GM19467 (cell line): ENCODE measurements at regions not wholly inside any gene's neighbourhood (a gene's known extent, or its start where the extent isn't known, plus 50 kb on each side); places are given as distances from the start of the nearest gene placed in this dataset.
"Not testable (repeated sequence)": the region's sequence is repeated elsewhere in the genome, so short reads cannot be mapped to it uniquely, and the experiment has no call there.

Experiments used
- ATAC-seq: cut with Tn5 transposase; IDR thresholded peaks from one replicate; pipeline ENCODE4 v1.9.1; 2021; ENCODE audit warnings: mild to moderate bottlenecking, moderate library complexity; ENCODE audit not compliant: unreplicated experiment

GRCh38 chr12:82300611-82301010, 57.6 kb downstream of the CCDC59 start:
- no peak for ATAC-seq

- ATAC-seq, result no peak
Observed at GRCh38 chr12:82299319-82300025, 58.7 kb downstream of the CCDC59 start.

DNA sequence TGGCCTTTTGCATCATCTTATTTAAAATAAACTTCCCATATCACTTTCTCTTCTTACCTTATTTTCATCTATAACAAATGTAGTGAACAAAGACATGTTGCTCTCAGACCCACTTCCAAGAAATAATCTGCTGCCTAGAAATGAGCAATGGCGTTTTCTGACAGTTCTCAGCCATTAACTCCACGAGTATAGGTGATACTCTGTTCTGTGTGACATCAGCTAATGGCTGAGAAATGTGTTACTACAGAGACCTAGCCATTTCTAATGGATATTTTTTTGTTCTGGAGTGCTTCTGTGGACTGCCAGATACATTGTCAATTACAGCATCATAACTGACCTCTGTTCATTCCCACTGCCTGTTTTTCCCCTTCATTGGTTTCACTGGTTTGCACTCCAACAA, 67.8 kb downstream of the CCDC59 start:
- no peak for ATAC-seq

DNA sequence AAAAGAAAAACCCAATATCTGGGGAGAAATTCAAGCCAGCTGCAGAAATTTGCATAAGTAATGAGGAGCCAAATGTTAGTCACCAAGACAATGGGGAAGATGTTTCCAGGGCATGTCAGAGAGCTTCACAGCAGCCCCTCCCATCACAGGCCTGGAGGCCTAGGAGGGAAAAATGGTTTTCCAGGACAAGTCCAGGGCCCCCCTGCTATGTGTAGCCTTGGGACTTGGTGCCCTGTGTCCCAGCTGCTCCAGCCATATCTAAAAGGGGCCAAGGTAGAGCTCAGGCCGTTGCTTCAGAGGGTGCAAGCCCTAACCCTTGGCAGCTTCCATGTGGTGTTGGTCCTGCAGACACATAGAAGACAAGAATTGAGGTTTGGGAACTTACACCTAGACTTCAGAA, 76.9 kb downstream of the CCDC59 start:
- ATAC-seq, result not testable (repeated sequence)

DNA sequence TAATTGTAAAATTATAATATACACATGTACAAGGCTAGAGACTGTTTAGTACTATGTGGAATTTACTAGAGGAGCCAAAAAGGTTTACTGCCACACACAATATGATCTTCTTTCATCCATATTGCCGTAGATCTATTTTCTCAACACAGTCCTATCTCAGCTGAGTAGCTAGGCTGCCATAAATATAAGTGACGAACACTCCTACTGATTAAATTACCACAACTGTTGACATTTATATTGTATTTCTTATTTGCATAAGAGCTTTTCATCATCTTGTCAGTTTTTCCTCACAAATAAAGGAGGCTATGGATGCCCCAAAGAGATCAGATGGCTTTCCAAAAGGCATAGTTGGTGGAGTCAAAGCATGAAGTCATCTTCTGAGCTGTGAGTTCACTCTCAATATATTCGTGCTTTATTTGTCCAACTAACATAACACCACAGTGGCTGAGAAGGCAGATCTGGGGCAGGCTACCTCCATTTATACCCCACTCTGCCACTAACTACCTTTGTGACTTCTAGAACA, 78.6 kb downstream of the CCDC59 start:
- ATAC-seq, result no peak

- ATAC-seq, result no peak
Observed at GRCh38 chr12:82277582-82277981, 80.6 kb downstream of the CCDC59 start.

DNA sequence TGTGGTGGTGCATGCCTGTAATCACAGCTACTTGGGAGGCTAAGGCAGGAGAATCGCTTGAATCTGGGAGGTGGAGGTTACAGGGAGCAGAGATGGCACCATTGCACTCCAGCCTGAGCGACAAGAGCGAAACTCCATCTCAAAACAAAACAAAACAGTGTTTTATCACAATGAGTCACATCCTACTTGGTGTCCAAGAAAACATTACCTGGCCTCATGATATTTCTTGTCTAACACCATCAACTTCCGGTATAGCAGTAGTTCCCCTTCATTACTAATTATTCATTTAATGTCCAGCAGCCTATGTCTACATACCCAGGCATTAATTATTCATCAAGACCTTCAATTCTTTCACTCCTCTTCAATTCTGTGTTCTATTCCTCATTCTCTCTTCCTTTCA, 115.5 kb downstream of the CCDC59 start:
- no peak for ATAC-seq

- no peak for ATAC-seq
Observed at GRCh38 chr12:82225871-82226270, 132.3 kb downstream of the CCDC59 start.

DNA sequence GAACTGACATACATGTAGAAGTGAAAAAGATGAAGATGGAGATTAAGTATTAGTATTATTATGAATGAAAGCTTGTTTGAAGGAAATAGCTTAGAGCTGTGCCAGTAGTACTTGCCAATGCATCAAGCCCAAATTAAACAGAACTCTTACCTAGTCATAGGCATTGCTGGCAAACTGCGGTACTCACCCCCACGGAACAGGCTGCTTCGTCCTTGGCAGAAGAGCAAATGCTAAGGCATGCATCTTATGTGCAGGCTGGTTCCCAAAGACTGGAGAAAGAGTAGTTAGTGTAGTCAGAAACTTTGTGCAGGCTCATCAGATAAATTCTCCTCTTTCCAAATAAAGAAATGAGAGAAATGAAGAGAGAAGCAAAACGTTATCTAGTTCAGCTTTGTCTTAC, 134.8 kb downstream of the CCDC59 start:
- ATAC-seq, result no peak

GRCh38 chr12:82216475-82216874, 141.7 kb downstream of the CCDC59 start:
- ATAC-seq, result no peak

- no peak for ATAC-seq
Observed at GRCh38 chr12:82213761-82214160, 144.4 kb downstream of the CCDC59 start.

DNA sequence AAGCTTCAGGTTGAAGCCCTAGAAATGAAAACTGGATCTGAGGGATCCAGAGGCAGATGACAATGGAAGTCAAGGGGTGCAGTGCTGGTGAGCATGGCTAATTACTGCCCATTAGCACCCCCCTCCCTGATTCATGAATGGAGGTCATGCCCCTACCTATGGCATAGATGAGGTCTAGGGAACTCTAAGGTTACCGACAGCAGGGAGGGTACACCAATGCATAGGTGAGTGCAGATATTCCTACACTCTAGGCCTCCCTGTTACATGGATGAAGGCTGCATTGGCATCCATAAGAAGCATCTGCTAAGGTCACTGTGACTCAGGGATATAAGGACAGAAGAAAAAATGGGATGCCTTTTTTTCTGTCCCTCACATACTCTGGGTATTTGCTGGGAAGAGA, 147.3 kb downstream of the CCDC59 start:
- ATAC-seq, result no peak

- no peak for ATAC-seq
Observed at GRCh38 chr12:82209533-82209932, 148.7 kb downstream of the CCDC59 start.

DNA sequence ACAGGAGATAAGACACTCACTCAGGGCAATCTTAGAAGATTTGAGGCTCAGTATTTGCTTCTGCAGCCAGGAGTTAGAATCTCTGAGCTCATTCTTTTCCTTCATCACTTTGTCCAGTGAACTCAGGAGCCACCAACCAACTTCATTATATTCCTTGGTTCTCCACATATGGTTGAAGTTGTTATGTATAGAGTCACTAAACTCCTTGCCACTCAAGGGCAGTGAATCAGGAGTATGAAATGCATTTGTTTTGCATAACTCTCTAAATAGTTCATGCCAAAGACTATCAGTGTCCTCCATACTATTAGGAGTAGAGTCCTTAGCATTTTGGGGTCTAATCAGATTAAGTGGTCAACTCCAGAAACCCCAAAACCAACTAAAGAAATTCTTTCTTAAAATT, 150.6 kb downstream of the CCDC59 start:
- no peak for ATAC-seq

DNA sequence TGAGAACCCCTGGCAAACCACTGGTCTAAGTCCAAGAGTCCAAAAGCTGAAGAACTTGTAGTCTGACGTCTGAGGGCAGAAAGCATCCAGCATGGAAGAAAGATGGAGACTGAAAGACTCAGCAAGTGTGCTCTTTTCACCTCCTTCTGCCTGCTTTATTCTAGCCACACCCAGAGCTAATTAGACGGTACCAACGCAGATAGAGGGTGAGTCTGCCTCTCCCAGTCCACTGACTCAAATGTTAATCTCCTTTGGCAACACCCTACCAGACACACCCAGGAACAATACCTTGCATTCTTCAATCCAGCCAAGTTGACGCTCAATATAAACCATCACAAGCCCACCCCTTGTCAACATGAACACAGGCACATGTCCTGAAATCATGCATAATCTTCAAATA, 155.1 kb downstream of the CCDC59 start:
- no peak for ATAC-seq

GRCh38 chr12:82187595-82187994, 170.6 kb downstream of the CCDC59 start:
- ATAC-seq, result no peak

DNA sequence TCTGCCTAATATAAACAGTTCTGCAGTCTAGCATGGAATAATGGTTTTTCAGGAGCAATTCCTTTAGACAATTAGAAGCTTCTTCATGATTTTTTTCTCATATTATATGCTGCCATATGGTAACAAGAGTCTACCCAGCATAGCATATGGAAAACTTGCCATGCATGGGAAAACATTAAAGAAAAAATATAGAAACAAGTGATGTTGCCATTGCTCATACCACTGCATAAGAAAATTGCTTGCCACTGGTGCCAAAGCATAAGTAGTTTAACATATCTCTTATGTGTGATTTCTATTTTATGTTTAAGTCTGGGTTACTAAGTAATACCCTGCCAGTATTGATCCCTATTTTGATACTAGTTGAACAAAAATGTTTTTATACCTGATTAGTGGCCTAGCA, 171.2 kb downstream of the CCDC59 start:
- ATAC-seq, result no peak

DNA sequence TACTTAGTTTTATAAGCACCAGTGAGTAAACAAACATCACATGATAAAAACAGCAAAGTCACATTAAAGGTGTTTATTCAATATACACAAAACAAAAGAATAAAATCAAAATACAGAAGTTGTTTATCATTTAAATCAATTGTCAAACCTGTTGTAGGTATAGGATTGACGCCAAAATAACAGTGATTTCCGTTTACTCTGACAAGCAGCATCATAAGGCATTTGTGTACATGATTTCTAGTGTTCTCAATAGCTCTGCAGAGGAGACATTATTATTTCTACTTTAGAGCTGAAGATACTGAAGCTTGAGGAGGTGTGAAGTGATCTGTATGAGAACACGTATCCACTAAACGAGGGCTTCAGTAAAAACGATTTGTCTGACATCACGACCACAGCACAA, 171.9 kb downstream of the CCDC59 start:
- ATAC-seq, result no peak

DNA sequence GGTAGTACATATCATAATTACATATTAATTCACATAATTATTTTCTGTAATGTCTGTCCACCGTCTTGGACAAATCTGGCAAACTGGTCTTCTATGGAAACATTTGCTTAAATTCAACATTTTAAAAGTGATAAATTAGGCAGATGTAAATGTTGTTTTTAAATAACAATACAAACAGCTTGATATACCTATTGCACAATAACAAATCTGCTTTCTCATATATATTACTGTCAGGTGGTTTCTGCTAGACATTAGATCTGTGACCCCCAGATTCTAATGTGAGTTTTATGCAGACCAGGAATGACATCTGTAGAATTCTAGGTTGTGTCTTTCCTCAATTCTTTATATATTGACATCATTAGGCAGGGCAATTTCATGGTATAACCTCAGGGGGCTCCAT, 173.3 kb downstream of the CCDC59 start:
- no peak for ATAC-seq

DNA sequence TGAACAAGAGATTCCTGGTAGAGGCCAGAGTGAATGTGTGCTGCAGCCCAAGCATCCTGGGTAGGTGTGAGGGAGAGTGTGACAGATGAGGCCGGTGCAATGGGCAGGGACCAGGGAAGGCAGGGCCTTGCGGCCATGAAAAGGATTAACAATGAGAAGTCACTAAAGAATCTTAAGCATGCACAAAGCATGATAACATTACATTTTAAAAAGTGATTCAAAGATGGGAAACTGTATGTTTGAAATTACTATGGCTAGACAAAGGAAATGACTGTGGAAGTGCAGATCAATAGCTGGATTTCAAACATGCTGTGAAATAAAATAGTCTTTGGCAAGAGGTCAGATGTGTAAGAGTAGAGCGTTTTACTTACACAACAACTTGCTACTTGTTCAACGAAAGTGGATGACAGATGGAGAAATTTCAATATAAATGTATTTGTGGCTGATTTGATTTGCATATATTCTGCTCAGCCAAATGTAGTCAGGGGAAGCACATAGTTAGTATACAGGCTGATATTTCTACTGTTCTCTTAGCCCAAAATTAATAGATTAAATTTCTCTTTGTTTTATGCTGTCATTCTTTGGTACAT, 175.5 kb downstream of the CCDC59 start:
- ATAC-seq, result no peak

DNA sequence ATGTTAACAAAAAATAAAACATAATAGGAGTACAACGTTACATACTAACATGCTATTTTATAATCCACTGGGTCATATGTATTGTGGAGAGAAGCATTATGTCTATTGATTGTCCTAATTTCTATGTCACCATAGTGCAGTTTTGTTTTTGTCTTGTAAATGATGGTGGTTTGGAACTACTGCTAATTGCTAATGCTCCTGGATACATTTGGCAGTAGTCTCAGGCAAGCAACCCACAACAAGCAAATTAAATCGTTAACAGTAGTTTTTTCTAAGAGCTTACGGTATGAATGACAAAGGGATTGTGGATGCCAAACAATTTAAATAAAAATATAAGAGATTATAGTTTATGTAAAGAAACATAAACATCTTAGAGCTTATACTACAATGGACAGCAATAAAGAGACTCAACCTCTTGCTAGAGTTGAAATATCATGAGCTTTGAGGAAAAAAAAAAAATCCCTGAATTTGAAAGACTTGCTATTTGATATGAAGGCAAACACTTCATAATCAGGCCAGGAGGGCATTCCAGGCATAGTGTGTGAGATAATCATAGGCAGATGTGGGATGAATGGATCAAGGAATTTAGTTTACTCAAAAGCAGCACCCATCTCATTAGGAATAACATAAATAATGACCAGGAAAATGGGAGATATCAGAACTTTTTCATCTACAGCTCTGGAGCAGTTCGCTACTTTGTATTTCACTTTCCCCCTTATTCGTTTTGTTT, 181.3 kb downstream of the CCDC59 start:
- ATAC-seq, result no peak

DNA sequence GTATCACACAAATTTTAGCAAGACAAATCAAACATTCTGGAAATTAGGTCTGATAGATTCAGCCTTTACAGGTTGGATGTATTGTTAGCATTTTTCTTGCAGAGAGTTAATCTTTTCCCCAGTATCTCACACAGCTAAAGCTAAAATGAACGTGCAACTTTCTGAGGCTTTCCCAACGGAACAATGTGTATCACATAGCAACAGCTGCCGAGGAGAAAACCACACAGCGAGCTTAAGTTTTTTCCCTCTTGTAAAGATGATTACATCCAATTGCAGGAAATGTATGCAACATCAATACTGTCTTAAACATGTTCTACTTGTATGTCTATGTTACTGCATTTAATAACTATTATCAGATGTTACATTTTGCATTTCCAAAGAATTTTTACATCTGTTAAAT, 182.2 kb downstream of the CCDC59 start:
- ATAC-seq, result no peak
